Hepatocyte (in vitro differentiated cells): ENCODE measurements at regions not wholly inside any gene's neighbourhood (a gene's known extent, or its start where the extent isn't known, plus 50 kb on each side); places are given as distances from the start of the nearest gene placed in this dataset.

ENCODE experiments used
- EZH2 ChIP-seq: fragments of 200-600 bp; sonication (generic); IDR thresholded peaks from 2 replicates; pipeline ENCODE4 v1.6.1; 2016; ENCODE audit warnings: antibody characterized with exemption, mild to moderate bottlenecking, borderline replicate concordance
- TF ChIP-seq, protein P1 (sequence below): fragments of 200-600 bp; sonication (generic); IDR thresholded peaks from 2 replicates; pipeline ENCODE4 v1.5.1; 2016; ENCODE audit warnings: antibody characterized with exemption, mild to moderate bottlenecking; ENCODE audit not compliant: poor library complexity

DNA sequence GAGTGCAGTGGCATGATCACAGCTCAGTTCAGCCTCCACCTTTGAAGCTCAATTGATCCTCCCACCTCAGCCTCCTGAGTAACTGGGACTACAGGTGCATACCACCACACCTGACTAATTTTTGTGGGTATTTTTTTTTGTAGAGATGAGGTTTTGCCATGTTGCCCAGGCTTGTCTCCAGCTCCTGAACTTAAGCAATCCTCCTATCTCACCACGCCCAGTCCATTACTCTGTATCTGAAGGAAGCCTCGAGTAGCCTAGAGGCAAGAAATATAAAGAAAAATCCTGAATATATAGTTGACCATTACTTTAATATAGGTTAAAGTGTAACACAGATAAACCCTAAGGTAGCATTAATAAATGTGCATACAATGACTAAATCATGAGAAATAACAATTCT is 686.8 kb upstream of the PIK3C3 start:
- TF ChIP-seq, protein P1, sequence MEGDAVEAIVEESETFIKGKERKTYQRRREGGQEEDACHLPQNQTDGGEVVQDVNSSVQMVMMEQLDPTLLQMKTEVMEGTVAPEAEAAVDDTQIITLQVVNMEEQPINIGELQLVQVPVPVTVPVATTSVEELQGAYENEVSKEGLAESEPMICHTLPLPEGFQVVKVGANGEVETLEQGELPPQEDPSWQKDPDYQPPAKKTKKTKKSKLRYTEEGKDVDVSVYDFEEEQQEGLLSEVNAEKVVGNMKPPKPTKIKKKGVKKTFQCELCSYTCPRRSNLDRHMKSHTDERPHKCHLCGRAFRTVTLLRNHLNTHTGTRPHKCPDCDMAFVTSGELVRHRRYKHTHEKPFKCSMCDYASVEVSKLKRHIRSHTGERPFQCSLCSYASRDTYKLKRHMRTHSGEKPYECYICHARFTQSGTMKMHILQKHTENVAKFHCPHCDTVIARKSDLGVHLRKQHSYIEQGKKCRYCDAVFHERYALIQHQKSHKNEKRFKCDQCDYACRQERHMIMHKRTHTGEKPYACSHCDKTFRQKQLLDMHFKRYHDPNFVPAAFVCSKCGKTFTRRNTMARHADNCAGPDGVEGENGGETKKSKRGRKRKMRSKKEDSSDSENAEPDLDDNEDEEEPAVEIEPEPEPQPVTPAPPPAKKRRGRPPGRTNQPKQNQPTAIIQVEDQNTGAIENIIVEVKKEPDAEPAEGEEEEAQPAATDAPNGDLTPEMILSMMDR, result no peak
- no peak for TF ChIP-seq EZH2
